ENCODE measurements at regions not wholly inside any gene's neighbourhood (a gene's known extent, or its start where the extent isn't known, plus 50 kb on each side); places are given as distances from the start of the nearest gene placed in this dataset.

- H3K9me3 ChIP-seq (ENCODE audit: control insufficient read depth, low read length) = no peaks in the 10 kb centered on the region
- H3K4me3 ChIP-seq (ENCODE audit: insufficient read depth, low read depth, low read length) = no peak overlapping the region
- WGBS, 2 experiments = 90 to 97% methylated on average over 2 of the region's 2 CpGs
- H3K27me3 ChIP-seq (ENCODE audit: control insufficient read depth, insufficient read depth, low read length, poor library complexity, severe bottlenecking) = no peaks in the 10 kb centered on the region
- no peaks in the 10 kb centered on the region for H3K36me3 ChIP-seq (ENCODE audit: control insufficient read depth, insufficient read depth, low read length)
- H3K27ac ChIP-seq (ENCODE audit: insufficient read depth, low read depth, low read length, poor library complexity, severe bottlenecking) = no peak overlapping the region
- H3K4me1 ChIP-seq (ENCODE audit: control insufficient read depth, insufficient read depth, low read length) = no peaks in the 10 kb centered on the region
Measured at GRCh38 chr21:16409352-16409751, 679.6 kb downstream of the USP25 start.

DNA sequence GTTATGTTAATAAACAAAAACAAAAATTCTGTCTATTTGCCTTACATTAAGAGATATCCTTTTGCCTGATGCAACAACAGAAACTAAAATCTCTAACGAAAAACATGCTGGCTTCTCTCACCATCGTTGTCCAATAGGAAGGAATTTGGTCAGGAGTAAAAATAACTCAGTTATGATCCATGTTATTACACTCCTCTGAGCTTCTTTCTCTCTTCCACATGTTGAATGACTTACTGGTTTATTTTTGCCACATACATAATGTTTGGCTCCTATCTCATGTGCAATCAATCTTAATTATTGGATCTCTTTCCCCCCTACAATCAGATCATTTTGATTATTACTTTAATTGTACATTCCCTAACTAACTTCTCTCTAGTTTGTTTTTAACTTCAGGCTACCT, 688.4 kb downstream of the USP25 start:
- 89 to 100% methylated on average over 2 of the region's 2 CpGs for WGBS, 2 experiments
- H3K27ac ChIP-seq (ENCODE audit: insufficient read depth, low read depth, low read length, poor library complexity, severe bottlenecking) = no peak overlapping the region
- H3K9me3 ChIP-seq (ENCODE audit: control insufficient read depth, low read length) = no peaks in the 10 kb centered on the region
- H3K4me1 ChIP-seq (ENCODE audit: control insufficient read depth, insufficient read depth, low read length) = no peaks in the 10 kb centered on the region
- H3K36me3 ChIP-seq (ENCODE audit: control insufficient read depth, insufficient read depth, low read length) = no peaks in the 10 kb centered on the region
- H3K4me3 ChIP-seq (ENCODE audit: insufficient read depth, low read depth, low read length) = no peak overlapping the region
- H3K27me3 ChIP-seq (ENCODE audit: control insufficient read depth, insufficient read depth, low read length, poor library complexity, severe bottlenecking) = no peaks in the 10 kb centered on the region

DNA sequence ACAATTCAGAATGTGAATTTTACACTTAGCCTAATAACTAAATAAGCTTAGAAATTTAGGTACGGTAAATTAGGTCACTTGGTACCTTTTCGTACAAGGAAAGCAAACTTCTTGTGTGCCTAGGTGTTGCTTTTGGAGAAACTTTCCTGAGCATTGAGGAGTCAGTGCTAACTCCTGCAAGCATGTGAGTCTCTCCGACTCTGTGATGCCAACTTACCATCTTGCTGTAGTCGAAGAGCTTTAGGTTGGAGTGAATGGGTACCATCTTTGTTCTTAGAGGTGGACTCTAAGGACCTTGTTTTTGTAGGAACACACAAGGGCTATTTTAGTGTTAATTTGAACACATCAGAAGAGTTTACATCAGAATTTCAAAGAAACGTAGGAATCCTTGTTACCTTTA, 688.9 kb downstream of the USP25 start:
- Histone ChIP-seq H3K9me3 (ENCODE audit: control insufficient read depth, low read length) (no peaks in the 10 kb centered on the region), H3K36me3 (ENCODE audit: control insufficient read depth, insufficient read depth, low read length) (no peaks in the 10 kb centered on the region), H3K27me3 (ENCODE audit: control insufficient read depth, insufficient read depth, low read length, poor library complexity, severe bottlenecking) (no peaks in the 10 kb centered on the region), H3K4me3 (ENCODE audit: insufficient read depth, low read depth, low read length) (no peak overlapping the region), H3K4me1 (ENCODE audit: control insufficient read depth, insufficient read depth, low read length) (no peaks in the 10 kb centered on the region), H3K27ac (ENCODE audit: insufficient read depth, low read depth, low read length, poor library complexity, severe bottlenecking) (no peak overlapping the region)
- 92 to 95% methylated on average over 5 of the region's 5 CpGs for WGBS, 2 experiments

DNA sequence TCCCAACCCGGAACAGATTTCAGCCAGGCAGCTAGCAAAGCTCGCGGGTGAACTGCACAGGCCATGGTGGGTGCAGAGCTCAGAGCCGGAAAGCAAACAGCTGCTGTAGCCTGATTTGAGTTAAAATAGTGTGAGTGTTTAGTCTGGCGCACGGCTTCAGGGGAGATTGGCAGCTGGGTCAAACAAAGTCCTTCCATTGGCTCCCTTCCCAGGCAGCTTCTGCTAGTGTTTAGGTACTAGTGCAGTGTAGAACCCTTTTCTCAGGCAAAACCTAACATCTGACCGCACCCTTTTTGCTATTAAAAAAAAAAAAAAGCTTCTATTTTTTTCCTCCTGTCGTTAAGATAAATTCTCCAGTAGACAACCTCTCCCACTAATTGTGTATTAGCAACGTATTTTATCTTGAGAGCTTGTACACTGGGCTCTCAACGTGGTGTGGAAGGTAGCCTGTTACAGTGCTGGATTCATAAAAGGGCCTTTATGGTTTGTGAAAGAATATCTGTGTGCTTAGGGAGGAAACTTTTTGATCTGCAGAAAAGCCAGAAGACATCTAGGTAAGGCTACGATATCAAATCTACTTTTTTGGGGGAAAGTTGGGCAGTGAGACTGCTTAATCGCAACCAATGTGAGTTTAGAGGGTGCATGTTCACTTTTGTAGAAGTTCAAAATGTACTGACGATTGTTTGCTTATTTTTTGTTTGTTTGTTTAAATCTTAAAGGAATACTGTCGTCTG, 689.6 kb downstream of the USP25 start:
- Histone ChIP-seq H3K36me3 (ENCODE audit: control insufficient read depth, insufficient read depth, low read length) (no peaks in the 10 kb centered on the region), H3K4me3 (ENCODE audit: insufficient read depth, low read depth, low read length) (no peak overlapping the region), H3K27ac (ENCODE audit: insufficient read depth, low read depth, low read length, poor library complexity, severe bottlenecking) (no peak overlapping the region), H3K4me1 (ENCODE audit: control insufficient read depth, insufficient read depth, low read length) (no peaks in the 10 kb centered on the region), H3K27me3 (ENCODE audit: control insufficient read depth, insufficient read depth, low read length, poor library complexity, severe bottlenecking) (no peaks in the 10 kb centered on the region), H3K9me3 (ENCODE audit: control insufficient read depth, low read length) (no peaks in the 10 kb centered on the region)
- 92 to 97% methylated on average over 13 to 14 of the region's 14 CpGs for WGBS, 2 experiments

DNA sequence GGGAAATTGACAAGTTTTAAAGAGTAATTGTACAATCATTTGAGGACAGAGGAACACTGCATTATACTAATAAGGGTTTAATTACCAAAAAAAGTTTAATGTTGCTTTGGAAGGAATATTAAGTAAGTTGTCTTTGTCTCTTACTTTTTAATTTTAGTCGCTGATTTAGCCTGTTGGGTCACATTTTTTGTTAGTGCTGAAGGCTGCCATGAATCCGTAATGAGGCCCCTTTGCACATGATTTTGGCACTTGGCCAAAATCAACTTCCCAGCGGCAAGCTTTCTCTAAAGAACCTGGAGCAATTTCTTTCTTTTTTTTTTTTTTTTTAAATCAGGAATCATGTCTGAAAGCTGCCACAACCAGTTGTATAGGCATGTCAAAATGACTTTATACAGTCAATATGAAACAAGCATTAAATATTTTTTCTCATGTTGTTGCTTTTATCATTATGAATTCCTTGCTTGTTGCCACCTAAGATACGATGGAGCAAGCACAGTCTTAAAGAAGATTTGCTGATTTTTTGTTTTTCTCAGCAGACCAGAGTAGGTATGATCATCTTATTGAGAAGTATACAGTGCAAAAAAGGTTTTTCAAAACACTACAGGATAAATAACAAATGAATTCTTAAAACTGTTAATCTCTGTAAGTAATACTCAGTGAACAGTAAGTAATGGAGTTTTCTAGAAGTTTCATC, 690.4 kb downstream of the USP25 start:
- no peaks in the 10 kb centered on the region for H3K36me3 ChIP-seq (ENCODE audit: control insufficient read depth, insufficient read depth, low read length)
- no peaks in the 10 kb centered on the region for H3K27me3 ChIP-seq (ENCODE audit: control insufficient read depth, insufficient read depth, low read length, poor library complexity, severe bottlenecking)
- 85 to 87% methylated on average over 3 to 4 of the region's 4 CpGs for WGBS, 2 experiments
- H3K4me1 ChIP-seq (ENCODE audit: control insufficient read depth, insufficient read depth, low read length) = no peaks in the 10 kb centered on the region
- no peak overlapping the region for H3K27ac ChIP-seq (ENCODE audit: insufficient read depth, low read depth, low read length, poor library complexity, severe bottlenecking)
- H3K4me3 ChIP-seq (ENCODE audit: insufficient read depth, low read depth, low read length) = no peak overlapping the region
- H3K9me3 ChIP-seq (ENCODE audit: control insufficient read depth, low read length) = no peaks in the 10 kb centered on the region

DNA sequence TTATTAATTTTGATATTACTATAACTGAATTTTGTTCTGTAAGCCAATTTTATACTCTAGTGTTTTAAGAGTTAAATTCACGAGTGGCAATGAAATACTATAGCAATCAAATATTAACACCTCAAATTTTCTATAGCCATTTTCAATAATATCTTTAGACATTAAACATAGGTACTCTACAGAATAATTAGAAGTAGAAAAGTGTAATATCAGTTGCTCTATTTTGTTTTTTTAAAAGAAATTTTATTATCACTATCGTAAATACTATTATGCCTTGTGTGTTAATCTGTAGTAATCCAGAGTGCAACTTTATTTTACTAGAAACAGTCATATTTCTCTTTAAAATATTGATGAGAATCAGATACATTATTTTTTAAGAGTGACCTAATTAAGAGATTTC, 691.2 kb downstream of the USP25 start:
- Histone ChIP-seq H3K27me3 (ENCODE audit: control insufficient read depth, insufficient read depth, low read length, poor library complexity, severe bottlenecking) (no peaks in the 10 kb centered on the region), H3K4me1 (ENCODE audit: control insufficient read depth, insufficient read depth, low read length) (no peaks in the 10 kb centered on the region), H3K27ac (ENCODE audit: insufficient read depth, low read depth, low read length, poor library complexity, severe bottlenecking) (no peak overlapping the region), H3K9me3 (ENCODE audit: control insufficient read depth, low read length) (no peaks in the 10 kb centered on the region), H3K36me3 (ENCODE audit: control insufficient read depth, insufficient read depth, low read length) (no peaks in the 10 kb centered on the region), H3K4me3 (ENCODE audit: insufficient read depth, low read depth, low read length) (no peak overlapping the region)
- WGBS, 2 experiments = no CpG with 5 or more reads among the region's 2 CpGs

DNA sequence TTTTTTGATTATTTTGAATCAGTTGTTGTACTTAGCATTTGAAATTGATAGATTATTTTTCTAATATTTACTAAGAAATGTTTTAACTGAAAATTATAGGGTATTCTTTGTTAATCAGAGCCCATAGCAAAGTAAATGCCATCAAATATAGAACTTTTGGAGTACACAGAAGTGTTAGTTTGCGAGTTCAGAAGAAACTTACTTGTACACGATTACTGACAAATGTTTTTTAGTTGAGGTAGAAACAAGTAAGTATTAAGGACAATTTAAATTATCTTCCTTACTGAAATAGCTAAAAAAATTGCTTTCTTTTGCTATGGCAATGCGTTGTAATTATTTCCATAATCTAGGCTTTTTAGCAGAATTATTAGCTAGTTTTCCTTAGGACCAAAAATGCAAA, 692.2 kb downstream of the USP25 start:
- WGBS, 2 experiments = 100% methylated on average over 1 to 3 of the region's 3 CpGs
- H3K4me1 ChIP-seq (ENCODE audit: control insufficient read depth, insufficient read depth, low read length) = no peaks in the 10 kb centered on the region
- no peaks in the 10 kb centered on the region for H3K36me3 ChIP-seq (ENCODE audit: control insufficient read depth, insufficient read depth, low read length)
- no peaks in the 10 kb centered on the region for H3K9me3 ChIP-seq (ENCODE audit: control insufficient read depth, low read length)
- H3K27me3 ChIP-seq (ENCODE audit: control insufficient read depth, insufficient read depth, low read length, poor library complexity, severe bottlenecking) = no peaks in the 10 kb centered on the region
- H3K27ac ChIP-seq (ENCODE audit: insufficient read depth, low read depth, low read length, poor library complexity, severe bottlenecking) = no peak overlapping the region
- H3K4me3 ChIP-seq (ENCODE audit: insufficient read depth, low read depth, low read length) = no peak overlapping the region

DNA sequence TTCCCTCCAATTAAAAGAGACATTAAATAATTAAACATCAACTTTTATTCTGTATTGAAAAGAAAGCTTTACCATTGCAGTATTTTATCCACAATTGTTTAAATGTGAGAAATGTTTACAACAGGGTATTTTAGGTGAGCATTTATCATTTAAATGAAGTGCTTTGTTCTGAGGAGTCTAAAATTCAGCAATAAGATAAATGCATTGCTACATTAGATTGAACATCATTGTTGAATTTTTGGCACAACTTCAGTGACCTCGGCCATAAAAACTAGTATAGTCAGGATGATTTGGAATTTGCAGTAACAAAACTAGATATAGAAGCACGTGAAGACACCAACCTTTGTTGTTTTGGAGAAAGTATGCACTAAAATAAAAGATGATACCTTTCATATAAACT, 692.9 kb downstream of the USP25 start:
- no peaks in the 10 kb centered on the region for H3K4me1 ChIP-seq (ENCODE audit: control insufficient read depth, insufficient read depth, low read length)
- no peaks in the 10 kb centered on the region for H3K9me3 ChIP-seq (ENCODE audit: control insufficient read depth, low read length)
- H3K27me3 ChIP-seq (ENCODE audit: control insufficient read depth, insufficient read depth, low read length, poor library complexity, severe bottlenecking) = no peaks in the 10 kb centered on the region
- H3K36me3 ChIP-seq (ENCODE audit: control insufficient read depth, insufficient read depth, low read length) = no peaks in the 10 kb centered on the region
- H3K4me3 ChIP-seq (ENCODE audit: insufficient read depth, low read depth, low read length) = no peak overlapping the region
- no peak overlapping the region for H3K27ac ChIP-seq (ENCODE audit: insufficient read depth, low read depth, low read length, poor library complexity, severe bottlenecking)
- WGBS, 2 experiments = 85 to 91% methylated on average over 1 to 2 of the region's 2 CpGs

GRCh38 chr21:16423921-16424320, 694.1 kb downstream of the USP25 start:
- no peaks in the 10 kb centered on the region for H3K4me1 ChIP-seq (ENCODE audit: control insufficient read depth, insufficient read depth, low read length)
- H3K27ac ChIP-seq (ENCODE audit: insufficient read depth, low read depth, low read length, poor library complexity, severe bottlenecking) = no peak overlapping the region
- 80 to 88% methylated on average over 1 of the region's 4 CpGs for WGBS, 2 experiments
- no peaks in the 10 kb centered on the region for H3K9me3 ChIP-seq (ENCODE audit: control insufficient read depth, low read length)
- no peak overlapping the region for H3K4me3 ChIP-seq (ENCODE audit: insufficient read depth, low read depth, low read length)
- H3K36me3 ChIP-seq (ENCODE audit: control insufficient read depth, insufficient read depth, low read length) = no peaks in the 10 kb centered on the region
- no peaks in the 10 kb centered on the region for H3K27me3 ChIP-seq (ENCODE audit: control insufficient read depth, insufficient read depth, low read length, poor library complexity, severe bottlenecking)

GRCh38 chr21:16424331-16424751, 694.6 kb downstream of the USP25 start:
- Histone ChIP-seq H3K9me3 (ENCODE audit: control insufficient read depth, low read length) (no peaks in the 10 kb centered on the region), H3K36me3 (ENCODE audit: control insufficient read depth, insufficient read depth, low read length) (no peaks in the 10 kb centered on the region), H3K4me3 (ENCODE audit: insufficient read depth, low read depth, low read length) (no peak overlapping the region), H3K27ac (ENCODE audit: insufficient read depth, low read depth, low read length, poor library complexity, severe bottlenecking) (no peak overlapping the region), H3K4me1 (ENCODE audit: control insufficient read depth, insufficient read depth, low read length) (no peaks in the 10 kb centered on the region), H3K27me3 (ENCODE audit: control insufficient read depth, insufficient read depth, low read length, poor library complexity, severe bottlenecking) (no peaks in the 10 kb centered on the region)
- 92 to 94% methylated on average over 4 to 5 of the region's 5 CpGs for WGBS, 2 experiments

Data from ectodermal cell (in vitro differentiated cells).